HEK293 (cell line): ENCODE measurements at regions not wholly inside any gene's neighbourhood (a gene's known extent, or its start where the extent isn't known, plus 50 kb on each side); places are given as distances from the start of the nearest gene placed in this dataset.

ENCODE experiments used
- ZNF2 ChIP-seq: fragments of 450-650 bp; formaldehyde crosslinking; IDR thresholded peaks from 2 replicates; pipeline ENCODE4 v1.5.1; 2016; ENCODE audit warnings: missing biosample characterization, missing genetic modification characterization
- ZNF274 ChIP-seq, 2 experiments: fragments of 200-500 bp in 1 of 2; fragments of 450-650 bp in 1 of 2; sonication (Bioruptor generic) in 1 of 2; formaldehyde crosslinking in 1 of 2; IDR thresholded peaks; 2 replicates each; pipeline versions ENCODE4 v1.5.1 to v1.6.1; 2014 to 2016; ENCODE audit warnings: borderline replicate concordance in 1 of 2, inconsistent platforms in 1 of 2, low read length in 1 of 2, missing biosample characterization in 1 of 2, missing genetic modification characterization in 1 of 2

DNA sequence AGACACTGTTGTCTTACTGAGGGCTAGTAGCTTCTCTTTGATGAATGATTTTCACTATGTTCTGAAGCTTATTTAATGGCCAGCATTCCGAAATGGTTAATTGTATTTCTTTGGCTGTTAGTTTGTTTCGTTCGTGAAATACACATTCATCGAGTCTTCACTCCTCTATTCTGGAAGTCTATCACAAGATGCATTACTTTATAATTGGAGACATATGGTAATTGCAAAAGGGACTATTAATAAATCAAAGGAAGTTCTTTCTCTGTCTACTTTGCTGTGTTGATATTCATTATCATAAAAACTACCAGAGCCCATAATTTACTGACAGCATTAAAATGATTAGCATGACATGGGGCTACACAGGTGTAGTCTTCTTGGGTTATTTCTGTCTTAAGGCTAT is 133.8 kb upstream of the IGFBP3 start:
- no peak for TF ChIP-seq ZNF274 (IDR thresholded peaks at IDR 0.05; ENCODE audit: low read length)
- TF ChIP-seq ZNF274 (tag by site-specific recombination; IDR thresholded peaks at IDR 0.05; ENCODE audit: borderline replicate concordance): no peak
- TF ChIP-seq ZNF2 (tag by site-specific recombination): no peak
